ENCODE measurements at regions not wholly inside any gene's neighbourhood (a gene's known extent, or its start where the extent isn't known, plus 50 kb on each side); places are given as distances from the start of the nearest gene placed in this dataset.

GRCh38 chr1:79264285-79264684 is 257.8 kb upstream of the ADGRL4 start:
- Mint-ChIP-seq H3K4me3 (no peak overlapping the region), H3K36me3 (ENCODE audit: low read depth) (no peaks in the 10 kb centered on the region), H3K27ac (no peak overlapping the region), H3K4me1 (no peaks in the 10 kb centered on the region), H3K27me3 (no peaks in the 10 kb centered on the region), H3K9me3 (no peaks in the 10 kb centered on the region)
- POLR2A ChIA-PET, result no interaction called here
- TF ChIP-seq CTCF (IDR thresholded peaks at IDR 0.05), result no peak
- CTCF ChIA-PET, result no interaction called here
- no peak for DNase-seq
- intact Hi-C loops (cut with micrococcal nuclease), result no loop called here
- no peak for ATAC-seq (ENCODE audit: low read depth)

GRCh38 chr1:79262745-79263258 is 256.3 kb upstream of the ADGRL4 start:
- no peak for TF ChIP-seq CTCF (IDR thresholded peaks at IDR 0.05)
- Mint-ChIP-seq H3K27me3 (no peaks in the 10 kb centered on the region), H3K36me3 (ENCODE audit: low read depth) (no peaks in the 10 kb centered on the region), H3K27ac (no peak overlapping the region), H3K9me3 (no peaks in the 10 kb centered on the region), H3K4me3 (no peak overlapping the region), H3K4me1 (no peaks in the 10 kb centered on the region)
- CTCF ChIA-PET, result no interaction called here
- intact Hi-C loops (cut with micrococcal nuclease), result no loop called here
- POLR2A ChIA-PET, result no interaction called here
- DNase-seq (no peak), ATAC-seq (ENCODE audit: low read depth) (no peak)

- no peak overlapping the region for H3K27ac Mint-ChIP-seq
- ATAC-seq (ENCODE audit: low read depth) (no peak), DNase-seq (no peak)
- no peaks in the 10 kb centered on the region for H3K4me1 Mint-ChIP-seq
- intact Hi-C loops (cut with micrococcal nuclease), result no loop called here
- no peaks in the 10 kb centered on the region for H3K27me3 Mint-ChIP-seq
- H3K4me3 Mint-ChIP-seq, result no peak overlapping the region
- no peak for TF ChIP-seq CTCF (IDR thresholded peaks at IDR 0.05)
- POLR2A ChIA-PET, result no interaction called here
- CTCF ChIA-PET, result no interaction called here
- H3K36me3 Mint-ChIP-seq (ENCODE audit: low read depth), result no peaks in the 10 kb centered on the region
- H3K9me3 Mint-ChIP-seq, result no peaks in the 10 kb centered on the region
These were observed 253.1 kb upstream of the ADGRL4 start for GRCh38 chr1:79259390-79260336.

- TF ChIP-seq CTCF (IDR thresholded peaks at IDR 0.05), result no peak
- CTCF ChIA-PET, result no interaction called here
- DNase-seq (no peak), ATAC-seq (ENCODE audit: low read depth) (no peak)
- Mint-ChIP-seq H3K27me3 (no peaks in the 10 kb centered on the region), H3K36me3 (ENCODE audit: low read depth) (no peaks in the 10 kb centered on the region), H3K4me1 (no peaks in the 10 kb centered on the region), H3K4me3 (no peak overlapping the region), H3K27ac (no peak overlapping the region), H3K9me3 (no peaks in the 10 kb centered on the region)
- POLR2A ChIA-PET, result no interaction called here
- intact Hi-C loops (cut with micrococcal nuclease), result no loop called here
These were observed 248.9 kb upstream of the ADGRL4 start for GRCh38 chr1:79255421-79255820.

GRCh38 chr1:79252598-79252997 is 246.1 kb upstream of the ADGRL4 start:
- no peaks in the 10 kb centered on the region for H3K9me3 Mint-ChIP-seq
- H3K27ac Mint-ChIP-seq, result no peak overlapping the region

More at GRCh38 chr1:79252598-79252997, 246.1 kb upstream of the ADGRL4 start:
- DNase-seq (no peak), ATAC-seq (ENCODE audit: low read depth) (no peak)
- intact Hi-C loops (cut with micrococcal nuclease), result no loop called here
- Mint-ChIP-seq H3K36me3 (ENCODE audit: low read depth) (no peaks in the 10 kb centered on the region), H3K27me3 (no peaks in the 10 kb centered on the region), H3K4me1 (no peaks in the 10 kb centered on the region), H3K4me3 (no peak overlapping the region)
- ChIA-PET POLR2A (no interaction called here), CTCF (no interaction called here)
- TF ChIP-seq CTCF (IDR thresholded peaks at IDR 0.05), result no peak
